ENCODE measurements at regions not wholly inside any gene's neighbourhood (a gene's known extent, or its start where the extent isn't known, plus 50 kb on each side); places are given as distances from the start of the nearest gene placed in this dataset.

GRCh38 chr2:122101319-122101718 is 345.9 kb downstream of the TSN start:
- TF ChIP-seq POLR2A (IDR thresholded peaks at IDR 0.05; ENCODE audit: low read depth, low read length) (no peak), TAF1 (IDR thresholded peaks at IDR 0.05; ENCODE audit: borderline replicate concordance, low read depth, low read length) (no peak), POLR2AphosphoS5 (IDR thresholded peaks at IDR 0.05; ENCODE audit: low read depth, low read length) (no peak)
